Liver (tissue), 3 donors: ENCODE measurements at regions not wholly inside any gene's neighbourhood (a gene's known extent, or its start where the extent isn't known, plus 50 kb on each side); places are given as distances from the start of the nearest gene placed in this dataset.

Source experiments
- CTCF ChIP-seq: fragments of 150-350 bp; IDR thresholded peaks from 2 replicates; pipeline ENCODE4 v1.5.1; 2017; ENCODE audit warnings: improper control_type of control experiment, low read depth, low read length; ENCODE audit not compliant: missing input control
- SP1 ChIP-seq: IDR thresholded peaks from 2 replicates; pipeline ENCODE4 v1.6.1; 2018; ENCODE audit warnings: antibody characterized with exemption, mild to moderate bottlenecking
- TAF1 ChIP-seq: conservative IDR thresholded peaks from 2 replicates; pipeline ENCODE4 v1.6.1; 2016; ENCODE audit warnings: antibody characterized with exemption, mild to moderate bottlenecking
- YY1 ChIP-seq: IDR thresholded peaks from 2 replicates; pipeline ENCODE4 v1.6.1; 2016; ENCODE audit warnings: antibody characterized with exemption, mild to moderate bottlenecking
- TF ChIP-seq, protein P1 (sequence below): IDR thresholded peaks from 2 replicates; pipeline ENCODE4 v1.6.1; 2016; ENCODE audit warnings: antibody characterized with exemption
- donor health status: healthy.
- donor health status: healthy.

- TF ChIP-seq YY1 (no peak), CTCF (no peak), TAF1 (no peak), SP1 (no peak)
- TF ChIP-seq, protein P1, sequence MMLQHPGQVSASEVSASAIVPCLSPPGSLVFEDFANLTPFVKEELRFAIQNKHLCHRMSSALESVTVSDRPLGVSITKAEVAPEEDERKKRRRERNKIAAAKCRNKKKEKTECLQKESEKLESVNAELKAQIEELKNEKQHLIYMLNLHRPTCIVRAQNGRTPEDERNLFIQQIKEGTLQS = no peak
These were observed 688.9 kb upstream of the KIF2B start for GRCh38 chr17:53133876-53134275.
